ENCODE measurements at regions not wholly inside any gene's neighbourhood (a gene's known extent, or its start where the extent isn't known, plus 50 kb on each side); places are given as distances from the start of the nearest gene placed in this dataset.

DNA sequence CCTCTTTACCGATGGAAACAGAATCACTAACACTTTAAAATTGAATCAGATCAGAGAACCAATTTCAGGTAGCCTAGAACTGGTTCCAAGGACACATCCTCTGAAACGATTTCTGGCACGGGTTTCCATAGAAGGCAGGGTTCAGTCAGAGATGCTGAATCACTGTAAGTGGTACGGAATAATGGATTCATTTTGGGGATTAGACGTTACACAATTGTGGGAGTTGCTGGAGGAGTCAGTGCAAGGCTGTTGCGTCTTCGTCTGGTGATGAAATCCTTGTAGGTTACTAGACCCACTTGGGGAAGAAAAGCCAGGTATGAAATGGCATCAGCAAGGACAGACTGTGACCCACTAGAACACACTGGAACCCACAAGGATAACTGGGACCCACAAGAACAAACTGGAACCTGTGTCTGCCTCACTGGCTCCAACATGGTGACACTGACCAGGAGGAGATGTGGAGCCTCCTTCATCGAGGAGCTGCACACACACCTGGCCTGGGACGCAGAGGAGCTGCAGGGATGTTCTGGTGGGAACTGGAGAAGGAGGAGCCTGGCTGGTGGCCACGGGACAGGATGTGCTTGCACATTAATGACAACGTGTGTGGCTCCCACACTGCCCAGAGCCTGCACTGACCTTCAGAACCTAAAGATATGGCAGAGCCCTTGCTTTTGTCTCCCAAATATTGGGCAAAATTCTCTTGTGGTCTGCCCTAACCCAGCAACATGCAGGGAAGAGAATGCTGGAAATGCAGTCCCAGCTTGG, 105.1 kb downstream of the TRAPPC11 start:
- DNase-seq (no peak), ATAC-seq (no peak)
- Histone ChIP-seq H3K4me1 (ENCODE audit: insufficient read depth, low read length) (peaks cover 12% of the 10 kb centered on the region; the same call in 1 of the 2 replicates), H3K9me2 (replicated peaks; ENCODE audit: low read length) (no peaks in the 10 kb centered on the region), H3K9ac (ENCODE audit: low read length) (no peak overlapping the region), H3K79me2 (ENCODE audit: low read length) (no peaks in the 10 kb centered on the region), H4K20me1 (ENCODE audit: low read length) (no peaks in the 10 kb centered on the region), H3K4me3 (ENCODE audit: low read length) (no peak overlapping the region), H2AFZ (ENCODE audit: low read length) (no peak overlapping the region), H3K9me3 (ENCODE audit: low read length) (no peaks in the 10 kb centered on the region), H3K4me2 (ENCODE audit: low read length) (no peak overlapping the region), H3K27ac (ENCODE audit: low read length) (no peak overlapping the region), H3F3A (ENCODE audit: low read length, unreplicated experiment) (no peaks in the 10 kb centered on the region), H3K36me3 (ENCODE audit: low read depth, low read length) (no peaks in the 10 kb centered on the region), H3K27me3 (ENCODE audit: low read length) (no peaks in the 10 kb centered on the region)
- ChIA-PET POLR2A (ENCODE audit: unreplicated experiment) (interaction anchor here (0.6 kb wide), 1 partner anchor 22 kb away, joined by 8 read pairs; no protein-coding TSS in a partner anchor), CTCF (no interaction called here)
- intact Hi-C loops (cut with micrococcal nuclease): loop anchor here (5.0 kb wide), 2 partner anchors 73 to 107 kb away; partner anchors contain the start of genes RWDD4 and TRAPPC11
- TF ChIP-seq, protein P1, sequence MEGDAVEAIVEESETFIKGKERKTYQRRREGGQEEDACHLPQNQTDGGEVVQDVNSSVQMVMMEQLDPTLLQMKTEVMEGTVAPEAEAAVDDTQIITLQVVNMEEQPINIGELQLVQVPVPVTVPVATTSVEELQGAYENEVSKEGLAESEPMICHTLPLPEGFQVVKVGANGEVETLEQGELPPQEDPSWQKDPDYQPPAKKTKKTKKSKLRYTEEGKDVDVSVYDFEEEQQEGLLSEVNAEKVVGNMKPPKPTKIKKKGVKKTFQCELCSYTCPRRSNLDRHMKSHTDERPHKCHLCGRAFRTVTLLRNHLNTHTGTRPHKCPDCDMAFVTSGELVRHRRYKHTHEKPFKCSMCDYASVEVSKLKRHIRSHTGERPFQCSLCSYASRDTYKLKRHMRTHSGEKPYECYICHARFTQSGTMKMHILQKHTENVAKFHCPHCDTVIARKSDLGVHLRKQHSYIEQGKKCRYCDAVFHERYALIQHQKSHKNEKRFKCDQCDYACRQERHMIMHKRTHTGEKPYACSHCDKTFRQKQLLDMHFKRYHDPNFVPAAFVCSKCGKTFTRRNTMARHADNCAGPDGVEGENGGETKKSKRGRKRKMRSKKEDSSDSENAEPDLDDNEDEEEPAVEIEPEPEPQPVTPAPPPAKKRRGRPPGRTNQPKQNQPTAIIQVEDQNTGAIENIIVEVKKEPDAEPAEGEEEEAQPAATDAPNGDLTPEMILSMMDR (conservative IDR thresholded peaks at IDR 0.05; ENCODE audit: low read depth, low read length): no peak
- TF ChIP-seq EZH2phosphoT487 (IDR thresholded peaks at IDR 0.05; ENCODE audit: borderline replicate concordance, low read length) (no peak), EZH2 (IDR thresholded peaks at IDR 0.05; ENCODE audit: low read length, unreplicated experiment) (no peak)
- BruUV-seq (replicated peaks): no TSS peak

- peak overlapping the region; percentile 15; the same call in 1 of the 2 replicates for H3K4me2 ChIP-seq (ENCODE audit: low read length)
- CTCF ChIA-PET: interaction anchor here (0.6 kb wide), 1 partner anchor 47 kb away, joined by 3 read pairs; no protein-coding TSS in a partner anchor
Observed at GRCh38 chr4:183765251-183765911, 106.3 kb downstream of the TRAPPC11 start.

GRCh38 chr4:183766140-183766539, 107.0 kb downstream of the TRAPPC11 start:
- POLR2A ChIA-PET (ENCODE audit: unreplicated experiment): no interaction called here
- TF ChIP-seq EZH2phosphoT487 (IDR thresholded peaks at IDR 0.05; ENCODE audit: borderline replicate concordance, low read length) (no peak), EZH2 (IDR thresholded peaks at IDR 0.05; ENCODE audit: low read length, unreplicated experiment) (no peak)
- TF ChIP-seq, protein P1 (conservative IDR thresholded peaks at IDR 0.05; ENCODE audit: low read depth, low read length): no peak
- no peaks in the 10 kb centered on the region for H3K27me3 ChIP-seq (ENCODE audit: low read length)

More at GRCh38 chr4:183765251-183765911, 106.3 kb downstream of the TRAPPC11 start:
- no peaks in the 10 kb centered on the region for H3K79me2 ChIP-seq (ENCODE audit: low read length)
- H3K27ac ChIP-seq (ENCODE audit: low read length): no peak overlapping the region
- H3K9ac ChIP-seq (ENCODE audit: low read length): no peak overlapping the region
- no peaks in the 10 kb centered on the region for H4K20me1 ChIP-seq (ENCODE audit: low read length)
- H3K36me3 ChIP-seq (ENCODE audit: low read depth, low read length): no peaks in the 10 kb centered on the region
- H3K9me3 ChIP-seq (ENCODE audit: low read length): no peaks in the 10 kb centered on the region
- no peak overlapping the region for H3K4me3 ChIP-seq (ENCODE audit: low read length)
- H3F3A ChIP-seq (ENCODE audit: low read length, unreplicated experiment): no peaks in the 10 kb centered on the region
- no peak for TF ChIP-seq EZH2phosphoT487 (IDR thresholded peaks at IDR 0.05; ENCODE audit: borderline replicate concordance, low read length)
- ATAC-seq (peak; percentile 19; the same call in 1 of the 2 replicates), DNase-seq (no peak)
- POLR2A ChIA-PET (ENCODE audit: unreplicated experiment): no interaction called here
- no peaks in the 10 kb centered on the region for H3K27me3 ChIP-seq (ENCODE audit: low read length)
- no peaks in the 10 kb centered on the region for H3K9me2 ChIP-seq (replicated peaks; ENCODE audit: low read length)
- H3K4me1 ChIP-seq (ENCODE audit: insufficient read depth, low read length): peaks cover 5% of the 10 kb centered on the region; the same call in 1 of the 2 replicates
- H2AFZ ChIP-seq (ENCODE audit: low read length): peak overlapping the region; percentile 59
- BruUV-seq (replicated peaks): no TSS peak
- intact Hi-C loops (cut with micrococcal nuclease): no loop called here

More at GRCh38 chr4:183766140-183766539, 107.0 kb downstream of the TRAPPC11 start:
- Histone ChIP-seq H3F3A (ENCODE audit: low read length, unreplicated experiment) (no peaks in the 10 kb centered on the region), H2AFZ (ENCODE audit: low read length) (no peak overlapping the region), H3K4me2 (ENCODE audit: low read length) (no peak overlapping the region), H3K79me2 (ENCODE audit: low read length) (no peaks in the 10 kb centered on the region), H3K9me2 (replicated peaks; ENCODE audit: low read length) (no peaks in the 10 kb centered on the region), H3K4me1 (ENCODE audit: insufficient read depth, low read length) (no peaks in the 10 kb centered on the region), H4K20me1 (ENCODE audit: low read length) (no peaks in the 10 kb centered on the region), H3K36me3 (ENCODE audit: low read depth, low read length) (no peaks in the 10 kb centered on the region), H3K9ac (ENCODE audit: low read length) (no peak overlapping the region), H3K9me3 (ENCODE audit: low read length) (no peaks in the 10 kb centered on the region), H3K4me3 (ENCODE audit: low read length) (no peak overlapping the region), H3K27ac (ENCODE audit: low read length) (no peak overlapping the region)
- CTCF ChIA-PET: no interaction called here
- DNase-seq (no peak), ATAC-seq (no peak)
- intact Hi-C loops (cut with micrococcal nuclease): no loop called here
- no TSS peak for BruUV-seq (replicated peaks)
